Esophagus squamous epithelium (tissue), 5 donors: ENCODE measurements at regions not wholly inside any gene's neighbourhood (a gene's known extent, or its start where the extent isn't known, plus 50 kb on each side); places are given as distances from the start of the nearest gene placed in this dataset.
"Not testable (repeated sequence)": the region's sequence is repeated elsewhere in the genome, so short reads cannot be mapped to it uniquely, and the experiment has no call there.

Source experiments
- DNase-seq: peaks from one replicate; lab custom pipeline; 2025; lab: John Stamatoyannopoulos, UW
- H3K27ac ChIP-seq, 4 donors: fragments of 200-600 bp; sonication (generic); one replicate each; pipeline ENCODE4 v1.5.1; 2016 to 2019; ENCODE audit warnings: mild to moderate bottlenecking in 1 of 4
- H3K27me3 ChIP-seq, 4 donors: fragments of 200-600 bp; sonication (generic); 1 replicate in 3 of 4; 2 replicates in 1 of 4; pipeline versions ENCODE4 v1.5.1 to v1.6.0; 2017 to 2021; ENCODE audit warnings: antibody characterized with exemption in 1 of 4
- H3K36me3 ChIP-seq, 3 donors: fragments of 200-600 bp; sonication (generic); one replicate each; pipeline ENCODE4 v1.5.1; 2016 to 2019
- H3K4me1 ChIP-seq, 3 donors: fragments of 200-600 bp; sonication (generic); one replicate each; pipeline ENCODE4 v1.5.1; 2017 to 2019
- H3K4me3 ChIP-seq, 4 donors: fragments of 200-600 bp; sonication (generic); 1 replicate in 3 of 4; 2 replicates in 1 of 4; pipeline ENCODE4 v1.5.1; 2016 to 2019; ENCODE audit warnings: mild to moderate bottlenecking in 2 of 4, moderate library complexity in 1 of 4
- H3K9me3 ChIP-seq, 3 donors: fragments of 200-600 bp; sonication (generic); one replicate each; pipeline ENCODE4 v1.5.1; 2016 to 2019
- POLR2A ChIP-seq, 4 donors: fragments of 450-650 bp; IDR thresholded peaks; one replicate each; pipeline ENCODE4 v1.6.1; 2017; ENCODE audit warnings: antibody characterized with exemption in 4 of 4, mild to moderate bottlenecking in 4 of 4, moderate library complexity in 3 of 4
- WGBS, 2 donors: methylation state at CpG; one replicate each; pipeline ENCODE4 v1.1.5; 2018; 5-methylcytosine and 5-hydroxymethylcytosine counted together
- intact Hi-C: fragments of 100-400 bp; cut with DNase I; formaldehyde crosslinking; loops from one replicate; pipeline ENCODE4 v1.15.0; 2022
- TF ChIP-seq, protein P1 (sequence below), 6 experiments: fragments of 450-650 bp in 4 of 6; fragments of 200-600 bp in 2 of 6; sonication (generic) in 2 of 6; IDR thresholded peaks; one replicate each; pipeline ENCODE4 v1.5.1; 2016 to 2019; ENCODE audit warnings: antibody characterized with exemption in 6 of 6, mild to moderate bottlenecking in 4 of 6, moderate library complexity in 4 of 6
- donor health status: DM: yes; HTN: yes; CAD: no.

DNA sequence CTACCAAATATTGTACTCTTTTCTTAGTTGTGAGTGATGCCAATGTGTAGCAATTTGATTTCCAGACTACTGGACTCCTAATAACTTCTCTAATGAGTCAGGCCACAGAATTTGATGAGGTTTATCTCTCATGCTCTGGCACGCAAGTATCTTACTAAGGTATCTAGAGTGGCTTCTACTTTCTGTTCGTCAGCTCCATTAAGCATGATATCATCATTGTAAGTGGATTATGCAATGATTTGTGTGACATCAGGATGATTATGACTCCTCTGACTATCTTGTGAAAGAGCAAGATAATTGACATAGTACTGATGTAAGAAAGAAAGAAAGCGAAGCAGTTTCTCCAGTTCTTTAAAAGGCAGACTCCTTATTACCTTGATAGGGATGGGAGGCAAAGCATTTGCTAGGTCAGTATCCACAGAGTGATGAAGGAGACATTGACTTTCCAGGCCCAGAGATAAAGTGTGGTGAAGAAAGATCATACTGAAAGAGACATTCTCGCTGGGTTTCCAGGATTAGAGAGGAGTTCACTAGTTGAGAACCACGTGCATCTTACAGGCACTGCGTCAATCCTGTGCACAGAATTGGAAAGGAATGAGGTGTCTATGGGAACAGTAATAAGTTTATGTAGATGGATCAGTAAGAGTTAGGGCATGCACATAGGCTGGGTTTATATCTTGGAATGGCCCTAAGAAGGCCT lies 161.9 kb upstream of the STK26 start:
- Histone ChIP-seq H3K27me3 (no peaks in the 10 kb centered on the region), H3K27ac (no peak overlapping the region)
- WGBS, 2 donors: 73 to 84% methylated on average over 6 of the region's 6 CpGs

DNA sequence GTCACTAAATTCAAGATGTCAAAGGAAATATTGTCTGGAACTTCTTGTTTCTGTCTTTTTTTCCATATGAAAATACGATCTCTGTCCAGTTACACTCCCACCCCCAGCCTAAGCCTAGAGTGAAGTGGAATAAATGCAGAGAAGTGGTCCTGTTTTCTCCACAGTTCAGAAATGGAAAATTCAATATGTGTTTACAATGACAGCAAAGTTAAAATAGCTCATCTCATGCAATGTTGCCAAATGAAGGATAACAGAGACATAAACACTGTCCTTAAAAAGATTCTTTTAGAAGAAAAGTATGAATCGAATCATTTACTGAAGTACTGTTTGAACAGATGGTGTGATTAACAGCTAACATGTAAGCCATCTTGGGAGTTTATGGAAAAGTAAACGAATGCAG lies 160.8 kb upstream of the STK26 start:
- H3K27ac ChIP-seq: no peak overlapping the region
- H3K4me3 ChIP-seq: no peak overlapping the region
- H3K27me3 ChIP-seq: no peaks in the 10 kb centered on the region
- no peaks in the 10 kb centered on the region for H3K9me3 ChIP-seq
- no peak for TF ChIP-seq POLR2A (IDR thresholded peaks at IDR 0.05)
- TF ChIP-seq, protein P1, sequence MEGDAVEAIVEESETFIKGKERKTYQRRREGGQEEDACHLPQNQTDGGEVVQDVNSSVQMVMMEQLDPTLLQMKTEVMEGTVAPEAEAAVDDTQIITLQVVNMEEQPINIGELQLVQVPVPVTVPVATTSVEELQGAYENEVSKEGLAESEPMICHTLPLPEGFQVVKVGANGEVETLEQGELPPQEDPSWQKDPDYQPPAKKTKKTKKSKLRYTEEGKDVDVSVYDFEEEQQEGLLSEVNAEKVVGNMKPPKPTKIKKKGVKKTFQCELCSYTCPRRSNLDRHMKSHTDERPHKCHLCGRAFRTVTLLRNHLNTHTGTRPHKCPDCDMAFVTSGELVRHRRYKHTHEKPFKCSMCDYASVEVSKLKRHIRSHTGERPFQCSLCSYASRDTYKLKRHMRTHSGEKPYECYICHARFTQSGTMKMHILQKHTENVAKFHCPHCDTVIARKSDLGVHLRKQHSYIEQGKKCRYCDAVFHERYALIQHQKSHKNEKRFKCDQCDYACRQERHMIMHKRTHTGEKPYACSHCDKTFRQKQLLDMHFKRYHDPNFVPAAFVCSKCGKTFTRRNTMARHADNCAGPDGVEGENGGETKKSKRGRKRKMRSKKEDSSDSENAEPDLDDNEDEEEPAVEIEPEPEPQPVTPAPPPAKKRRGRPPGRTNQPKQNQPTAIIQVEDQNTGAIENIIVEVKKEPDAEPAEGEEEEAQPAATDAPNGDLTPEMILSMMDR (IDR thresholded peaks at IDR 0.05): no peak
- 38 to 41% methylated on average over 3 of the region's 3 CpGs for WGBS, 2 donors
- no peak for DNase-seq
- intact Hi-C loops: no loop called here
- no peaks in the 10 kb centered on the region for H3K36me3 ChIP-seq
- H3K4me1 ChIP-seq: no peaks in the 10 kb centered on the region

More for the DNA sequence above, 161.9 kb upstream of the STK26 start:
- TF ChIP-seq, protein P1 (IDR thresholded peaks at IDR 0.05): no peak
- TF ChIP-seq POLR2A (IDR thresholded peaks at IDR 0.05): no peak
- Histone ChIP-seq H3K9me3 (no peaks in the 10 kb centered on the region), H3K4me1 (no peaks in the 10 kb centered on the region), H3K4me3 (no peak overlapping the region), H3K36me3 (no peaks in the 10 kb centered on the region)
- DNase-seq: no peak
- intact Hi-C loops: no loop called here

DNA sequence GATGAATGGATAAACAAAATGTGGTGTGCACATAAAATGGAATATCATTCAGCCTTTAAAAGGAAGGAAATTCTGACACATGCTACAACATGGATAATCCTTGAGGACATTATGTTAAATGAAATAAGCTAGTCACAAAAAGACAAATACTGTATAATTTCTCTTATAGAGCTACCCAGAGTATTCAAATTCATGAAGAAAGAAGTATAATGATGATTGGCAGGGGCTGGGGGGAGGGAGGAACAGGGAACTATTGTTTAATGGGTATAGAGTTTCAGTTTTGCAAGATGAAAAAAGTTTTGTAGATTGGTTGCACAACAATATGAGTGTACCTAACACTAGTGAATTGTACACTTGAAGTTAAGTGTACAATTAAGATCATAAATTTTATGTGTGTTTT lies 153.9 kb upstream of the STK26 start:
- no peak overlapping the region for H3K4me3 ChIP-seq
- H3K27me3 ChIP-seq: no peaks in the 10 kb centered on the region
- TF ChIP-seq, protein P1 (IDR thresholded peaks at IDR 0.05): no peak
- no peak for TF ChIP-seq POLR2A (IDR thresholded peaks at IDR 0.05)
- H3K4me1 ChIP-seq: no peaks in the 10 kb centered on the region
- no peaks in the 10 kb centered on the region for H3K9me3 ChIP-seq
- no peak overlapping the region for H3K27ac ChIP-seq
- intact Hi-C loops: no loop called here
- H3K36me3 ChIP-seq: no peaks in the 10 kb centered on the region
- no peak for DNase-seq

DNA sequence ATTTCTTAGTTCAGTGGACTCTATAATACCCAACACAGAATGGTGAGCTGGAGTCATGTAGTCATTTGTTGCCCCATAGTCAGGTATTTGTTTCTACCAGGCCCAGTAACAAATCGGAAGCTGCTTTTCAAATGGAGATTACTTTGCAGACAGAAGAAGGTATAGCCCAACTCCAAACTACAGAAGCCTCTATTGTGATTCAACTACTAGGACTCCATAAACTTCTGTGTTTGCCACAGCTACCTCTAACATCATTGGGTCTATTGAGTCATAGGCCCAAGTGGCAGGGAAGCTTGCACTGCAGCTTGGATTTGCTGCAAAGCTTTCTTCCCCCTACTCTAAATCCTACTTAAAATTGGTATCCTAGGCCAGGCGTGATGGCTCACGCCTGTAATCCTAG lies 148.8 kb upstream of the STK26 start:
- no peak for DNase-seq
- intact Hi-C loops: no loop called here
- WGBS, 2 donors: 88 to 97% methylated on average over 1 to 3 of the region's 3 CpGs
- Histone ChIP-seq H3K27me3 (no peaks in the 10 kb centered on the region), H3K4me3 (no peak overlapping the region), H3K27ac (no peak overlapping the region), H3K4me1 (no peaks in the 10 kb centered on the region), H3K36me3 (no peaks in the 10 kb centered on the region), H3K9me3 (no peaks in the 10 kb centered on the region)
- TF ChIP-seq, protein P1 (IDR thresholded peaks at IDR 0.05): no peak
- TF ChIP-seq POLR2A (IDR thresholded peaks at IDR 0.05): no peak

DNA sequence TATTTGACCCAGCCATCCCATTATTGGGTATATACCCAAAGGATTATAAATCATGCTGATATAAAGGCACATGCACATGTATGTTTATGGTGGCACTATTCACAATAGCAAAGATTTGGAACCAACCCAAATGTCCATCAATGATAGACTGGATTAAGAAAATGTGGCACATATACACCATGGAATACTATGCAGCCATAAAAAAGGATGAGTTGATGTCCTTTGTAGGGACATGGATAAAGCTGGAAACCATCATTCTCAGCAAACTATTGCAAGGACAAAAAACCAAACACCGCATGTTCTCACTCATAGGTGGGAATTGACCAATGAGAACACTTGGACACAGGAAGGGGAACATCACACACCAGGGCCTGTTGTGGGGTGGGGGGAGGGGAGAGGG lies 147.3 kb upstream of the STK26 start:
- H3K27ac ChIP-seq, H3K27me3 ChIP-seq, intact Hi-C loops, H3K9me3 ChIP-seq, DNase-seq, H3K4me1 ChIP-seq, H3K36me3 ChIP-seq, H3K4me3 ChIP-seq: not testable (repeated sequence)
- WGBS, 2 donors: 78 to 100% methylated on average over 1 of the region's 1 CpG

DNA sequence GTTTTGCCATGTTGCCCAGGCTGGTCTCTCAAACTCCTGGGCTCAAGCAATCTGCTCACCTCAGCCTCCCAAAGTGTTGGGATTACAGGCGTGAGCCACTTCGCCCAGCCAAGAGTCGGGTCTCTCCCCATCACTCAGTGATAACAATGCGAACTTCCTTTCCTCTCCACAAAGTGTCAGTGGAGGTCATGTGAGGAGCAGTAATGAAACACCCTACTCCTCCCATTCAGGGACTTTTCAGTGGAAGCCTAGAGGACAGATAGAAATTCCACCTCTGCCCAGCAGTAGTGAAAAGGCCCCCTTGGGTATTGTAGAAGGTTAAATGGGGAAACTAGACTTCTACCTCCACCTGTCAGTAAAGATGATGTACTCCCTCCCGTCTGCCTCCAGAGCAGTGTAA lies 141.9 kb upstream of the STK26 start:
- DNase-seq: no peak

DNA sequence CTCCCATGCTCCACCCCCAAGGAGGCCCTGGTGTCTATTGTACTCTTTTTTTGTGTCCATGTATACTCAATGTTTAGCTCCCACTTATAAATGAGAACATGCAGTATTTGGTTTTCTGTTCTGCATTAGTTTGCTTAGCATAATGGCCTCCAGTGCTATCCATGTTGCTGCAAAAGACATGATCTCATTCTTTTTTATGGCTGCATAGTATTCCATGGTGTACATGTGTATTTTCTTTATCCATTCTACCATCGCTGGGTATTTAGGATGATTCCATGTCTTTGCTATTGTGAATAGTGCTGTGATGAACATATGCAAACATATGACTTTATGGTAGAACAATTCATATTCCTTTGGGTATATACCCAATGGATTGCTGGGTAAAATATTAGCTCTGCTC lies 138.1 kb upstream of the STK26 start:
- H3K27me3 ChIP-seq, H3K9me3 ChIP-seq, H3K36me3 ChIP-seq, H3K4me1 ChIP-seq, intact Hi-C loops, H3K4me3 ChIP-seq, H3K27ac ChIP-seq, DNase-seq: not testable (repeated sequence)
- 81 to 95% methylated on average over 1 of the region's 1 CpG for WGBS, 2 donors

More for the DNA sequence above, 141.9 kb upstream of the STK26 start:
- peaks cover 0 to 5% (median 0%) of the 10 kb centered on the region in 3 donors for H3K9me3 ChIP-seq
- 48 to 60% methylated on average over 1 to 4 of the region's 5 CpGs for WGBS, 2 donors
- no peak overlapping the region for H3K27ac ChIP-seq
- intact Hi-C loops: no loop called here
- H3K27me3 ChIP-seq: no peaks in the 10 kb centered on the region
- no peak for TF ChIP-seq POLR2A (IDR thresholded peaks at IDR 0.05)
- TF ChIP-seq, protein P1 (IDR thresholded peaks at IDR 0.05): no peak
- no peak overlapping the region for H3K4me3 ChIP-seq
- no peaks in the 10 kb centered on the region for H3K4me1 ChIP-seq
- H3K36me3 ChIP-seq: no peaks in the 10 kb centered on the region

DNA sequence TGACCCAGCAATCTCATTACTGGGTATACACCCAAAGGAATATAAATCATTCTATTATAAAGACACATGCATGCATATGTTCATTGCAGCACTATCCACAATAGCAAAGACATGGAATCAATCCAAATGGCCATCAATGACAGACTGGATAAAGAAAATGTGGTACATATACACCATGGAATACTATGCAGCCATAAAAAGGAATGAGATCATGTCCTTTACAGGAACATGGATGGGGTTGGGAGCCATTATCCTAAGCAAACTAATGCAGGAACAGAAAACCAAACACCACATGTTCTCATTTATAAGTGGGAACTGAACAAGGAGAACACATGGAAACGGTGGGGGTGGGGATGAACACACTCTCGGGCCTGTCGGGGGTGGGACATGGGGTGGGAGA lies 129.2 kb upstream of the STK26 start:
- H3K27ac ChIP-seq, H3K27me3 ChIP-seq, H3K4me1 ChIP-seq, DNase-seq, H3K9me3 ChIP-seq, intact Hi-C loops, H3K36me3 ChIP-seq, H3K4me3 ChIP-seq: not testable (repeated sequence)
- 61 to 90% methylated on average over 2 to 3 of the region's 3 CpGs for WGBS, 2 donors
